Erythroblast (primary cell): ENCODE measurements at regions not wholly inside any gene's neighbourhood (a gene's known extent, or its start where the extent isn't known, plus 50 kb on each side); places are given as distances from the start of the nearest gene placed in this dataset.

Source experiments
- GATA1 ChIP-seq: IDR thresholded peaks from 2 replicates; pipeline ENCODE4 v1.6.1; 2011; ENCODE audit warnings: low read depth, mild to moderate bottlenecking, control low read depth, low read length, moderate library complexity
- POLR2A ChIP-seq: IDR thresholded peaks from 2 replicates; pipeline ENCODE4 v1.6.1; 2011; ENCODE audit warnings: mild to moderate bottlenecking, low read length

- TF ChIP-seq POLR2A (no peak), GATA1 (no peak)
Observed at GRCh38 chr15:38070778-38071177, 136.3 kb downstream of the TMCO5A start.
